ENCODE measurements at regions not wholly inside any gene's neighbourhood (a gene's known extent, or its start where the extent isn't known, plus 50 kb on each side); places are given as distances from the start of the nearest gene placed in this dataset.

- Histone ChIP-seq H3K4me1 (no peaks in the 10 kb centered on the region), H3K36me3 (no peaks in the 10 kb centered on the region), H3K9me3 (no peaks in the 10 kb centered on the region), H3K4me3 (ENCODE audit: low read depth, low read length) (no peak overlapping the region), H3K27me3 (no peaks in the 10 kb centered on the region)
- no peak for DNase-seq
- no peak for TF ChIP-seq CTCF (IDR thresholded peaks at IDR 0.05; ENCODE audit: low read depth, low read length)
These were observed 187.4 kb downstream of the SOX3 start for GRCh38 chrX:140317462-140317861.

GRCh38 chrX:140298960-140299825, 205.7 kb downstream of the SOX3 start:
- H3K4me3 ChIP-seq (ENCODE audit: low read depth, low read length): no peak overlapping the region
- no peak for DNase-seq
- H3K4me1 ChIP-seq: no peaks in the 10 kb centered on the region
- no peaks in the 10 kb centered on the region for H3K36me3 ChIP-seq
- no peaks in the 10 kb centered on the region for H3K27me3 ChIP-seq
- TF ChIP-seq CTCF (IDR thresholded peaks at IDR 0.05; ENCODE audit: low read depth, low read length): no peak
- no peaks in the 10 kb centered on the region for H3K9me3 ChIP-seq

- H3K27me3 ChIP-seq: no peaks in the 10 kb centered on the region
- H3K4me1 ChIP-seq: no peaks in the 10 kb centered on the region
- no peaks in the 10 kb centered on the region for H3K36me3 ChIP-seq
- TF ChIP-seq CTCF (IDR thresholded peaks at IDR 0.05; ENCODE audit: low read depth, low read length): no peak
- H3K4me3 ChIP-seq (ENCODE audit: low read depth, low read length): no peak overlapping the region
- no peaks in the 10 kb centered on the region for H3K9me3 ChIP-seq
- no peak for DNase-seq
These were observed 207.6 kb downstream of the SOX3 start for GRCh38 chrX:140297273-140297672.

GRCh38 chrX:140292961-140293360, 211.9 kb downstream of the SOX3 start:
- H3K4me3 ChIP-seq (ENCODE audit: low read depth, low read length): no peak overlapping the region
- H3K4me1 ChIP-seq: no peaks in the 10 kb centered on the region
- H3K27me3 ChIP-seq: no peaks in the 10 kb centered on the region
- TF ChIP-seq CTCF (IDR thresholded peaks at IDR 0.05; ENCODE audit: low read depth, low read length): no peak
- no peaks in the 10 kb centered on the region for H3K36me3 ChIP-seq
- DNase-seq: no peak
- no peaks in the 10 kb centered on the region for H3K9me3 ChIP-seq

GRCh38 chrX:140292188-140292587, 212.7 kb downstream of the SOX3 start:
- no peak overlapping the region for H3K4me3 ChIP-seq (ENCODE audit: low read depth, low read length)
- no peak for TF ChIP-seq CTCF (IDR thresholded peaks at IDR 0.05; ENCODE audit: low read depth, low read length)
- DNase-seq: no peak
- H3K27me3 ChIP-seq: no peaks in the 10 kb centered on the region
- H3K4me1 ChIP-seq: no peaks in the 10 kb centered on the region
- no peaks in the 10 kb centered on the region for H3K36me3 ChIP-seq
- H3K9me3 ChIP-seq: no peaks in the 10 kb centered on the region

- DNase-seq: no peak
- no peaks in the 10 kb centered on the region for H3K9me3 ChIP-seq
- TF ChIP-seq CTCF (IDR thresholded peaks at IDR 0.05; ENCODE audit: low read depth, low read length): no peak
These were observed 229.9 kb downstream of the SOX3 start for GRCh38 chrX:140274811-140275525.

More at GRCh38 chrX:140274811-140275525, 229.9 kb downstream of the SOX3 start:
- Histone ChIP-seq H3K4me3 (ENCODE audit: low read depth, low read length) (no peak overlapping the region), H3K4me1 (no peaks in the 10 kb centered on the region), H3K36me3 (no peaks in the 10 kb centered on the region), H3K27me3 (no peaks in the 10 kb centered on the region)
